ENCODE measurements at regions not wholly inside any gene's neighbourhood (a gene's known extent, or its start where the extent isn't known, plus 50 kb on each side); places are given as distances from the start of the nearest gene placed in this dataset.
A peak's percentile ranks its signal among the peaks of the same experiment; 100 is the strongest.

DNA sequence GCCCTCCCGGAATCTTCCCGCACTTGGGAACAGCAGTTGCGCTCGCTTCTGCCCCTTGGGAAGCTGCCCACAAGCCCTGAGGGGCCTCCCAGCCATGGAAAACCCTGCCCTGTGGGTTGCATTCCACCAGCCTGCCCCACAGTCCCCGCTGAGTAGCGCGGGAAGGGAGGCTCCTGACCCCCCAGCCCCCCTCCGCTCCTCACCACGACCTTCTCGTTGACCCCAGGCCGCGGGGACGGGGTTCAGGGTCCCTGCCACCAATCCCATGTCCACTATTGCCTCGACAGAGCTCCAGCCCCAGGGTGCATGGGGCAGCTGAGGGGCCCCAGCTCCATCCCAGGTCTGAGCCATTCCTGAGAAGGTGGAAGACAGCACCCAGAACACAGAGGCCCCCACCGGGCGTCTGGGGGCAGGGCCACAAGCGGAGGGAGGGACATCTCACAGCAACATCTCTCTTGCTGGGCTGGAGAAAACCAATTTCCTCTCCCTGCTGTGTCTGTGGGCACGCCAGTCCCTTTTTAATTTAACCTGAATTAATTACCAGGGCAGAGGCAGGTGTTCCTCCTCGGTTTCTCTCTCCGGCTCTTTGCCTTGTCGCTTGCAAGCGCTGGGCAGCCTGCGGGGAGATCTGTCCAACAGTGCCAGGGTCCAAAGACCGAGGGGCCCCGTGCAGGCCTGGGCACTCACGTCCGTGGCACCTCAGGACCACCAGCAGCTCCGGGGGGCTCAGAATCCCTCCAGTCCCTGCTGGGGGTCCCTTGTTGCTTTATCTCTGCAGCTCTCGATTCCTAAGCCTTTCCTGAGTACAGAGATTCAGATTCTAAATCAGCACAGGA, 57.9 kb downstream of the FOXL3 start:
- FAIRE-seq (no peak), ATAC-seq (no peak), DNase-seq (peak in 2 of 6 donors; percentile 37 to 39)
- 93 to 96% methylated on average over 29 of the region's 29 CpGs for WGBS, 2 donors
- TF ChIP-seq, protein P1, sequence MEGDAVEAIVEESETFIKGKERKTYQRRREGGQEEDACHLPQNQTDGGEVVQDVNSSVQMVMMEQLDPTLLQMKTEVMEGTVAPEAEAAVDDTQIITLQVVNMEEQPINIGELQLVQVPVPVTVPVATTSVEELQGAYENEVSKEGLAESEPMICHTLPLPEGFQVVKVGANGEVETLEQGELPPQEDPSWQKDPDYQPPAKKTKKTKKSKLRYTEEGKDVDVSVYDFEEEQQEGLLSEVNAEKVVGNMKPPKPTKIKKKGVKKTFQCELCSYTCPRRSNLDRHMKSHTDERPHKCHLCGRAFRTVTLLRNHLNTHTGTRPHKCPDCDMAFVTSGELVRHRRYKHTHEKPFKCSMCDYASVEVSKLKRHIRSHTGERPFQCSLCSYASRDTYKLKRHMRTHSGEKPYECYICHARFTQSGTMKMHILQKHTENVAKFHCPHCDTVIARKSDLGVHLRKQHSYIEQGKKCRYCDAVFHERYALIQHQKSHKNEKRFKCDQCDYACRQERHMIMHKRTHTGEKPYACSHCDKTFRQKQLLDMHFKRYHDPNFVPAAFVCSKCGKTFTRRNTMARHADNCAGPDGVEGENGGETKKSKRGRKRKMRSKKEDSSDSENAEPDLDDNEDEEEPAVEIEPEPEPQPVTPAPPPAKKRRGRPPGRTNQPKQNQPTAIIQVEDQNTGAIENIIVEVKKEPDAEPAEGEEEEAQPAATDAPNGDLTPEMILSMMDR (IDR thresholded peaks at IDR 0.05): no peak
- Histone ChIP-seq H3K4me3 (no peak overlapping the region), H3K9me3 (no peaks in the 10 kb centered on the region), H3K4me1 (peaks cover 4 to 22% (median 8%) of the 10 kb centered on the region in 3 donors), H3K27ac (no peak overlapping the region), H3K27me3 (no peaks in the 10 kb centered on the region), H3K36me3 (no peaks in the 10 kb centered on the region)
- intact Hi-C loops (cut with DNase I): no loop called here

DNA sequence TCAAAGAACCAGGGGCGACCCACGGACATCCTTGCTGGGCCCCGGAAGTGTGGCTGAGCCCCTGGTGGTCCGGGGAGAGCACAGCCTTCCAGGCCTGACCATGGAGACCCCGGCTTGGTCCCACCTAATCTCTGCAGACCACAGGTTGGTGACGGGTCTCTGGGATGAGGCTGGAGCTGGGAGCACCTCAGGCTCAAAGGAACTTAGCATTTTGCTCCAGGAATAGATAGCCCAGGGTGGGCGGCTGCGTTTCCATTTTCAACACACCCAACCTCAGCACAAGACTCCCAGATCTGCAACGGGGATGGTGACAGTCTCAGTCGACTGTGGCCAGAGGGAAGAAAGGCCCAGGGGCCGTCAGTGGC, 58.5 kb downstream of the FOXL3 start:
- peaks cover 0 to 16% (median 2%) of the 10 kb centered on the region in 3 donors for H3K4me1 ChIP-seq
- ATAC-seq (no peak), DNase-seq (peak in 2 of 6 donors; percentile 7 to 46), FAIRE-seq (no peak)
- WGBS, 2 donors: 88 to 89% methylated on average over 11 of the region's 11 CpGs
- TF ChIP-seq, protein P1 (IDR thresholded peaks at IDR 0.05): no peak
- intact Hi-C loops (cut with DNase I): no loop called here
- no peak overlapping the region for H3K4me3 ChIP-seq
- H3K36me3 ChIP-seq: no peaks in the 10 kb centered on the region
- H3K27ac ChIP-seq: no peak overlapping the region
- H3K27me3 ChIP-seq: no peaks in the 10 kb centered on the region
- H3K9me3 ChIP-seq: no peaks in the 10 kb centered on the region

DNA sequence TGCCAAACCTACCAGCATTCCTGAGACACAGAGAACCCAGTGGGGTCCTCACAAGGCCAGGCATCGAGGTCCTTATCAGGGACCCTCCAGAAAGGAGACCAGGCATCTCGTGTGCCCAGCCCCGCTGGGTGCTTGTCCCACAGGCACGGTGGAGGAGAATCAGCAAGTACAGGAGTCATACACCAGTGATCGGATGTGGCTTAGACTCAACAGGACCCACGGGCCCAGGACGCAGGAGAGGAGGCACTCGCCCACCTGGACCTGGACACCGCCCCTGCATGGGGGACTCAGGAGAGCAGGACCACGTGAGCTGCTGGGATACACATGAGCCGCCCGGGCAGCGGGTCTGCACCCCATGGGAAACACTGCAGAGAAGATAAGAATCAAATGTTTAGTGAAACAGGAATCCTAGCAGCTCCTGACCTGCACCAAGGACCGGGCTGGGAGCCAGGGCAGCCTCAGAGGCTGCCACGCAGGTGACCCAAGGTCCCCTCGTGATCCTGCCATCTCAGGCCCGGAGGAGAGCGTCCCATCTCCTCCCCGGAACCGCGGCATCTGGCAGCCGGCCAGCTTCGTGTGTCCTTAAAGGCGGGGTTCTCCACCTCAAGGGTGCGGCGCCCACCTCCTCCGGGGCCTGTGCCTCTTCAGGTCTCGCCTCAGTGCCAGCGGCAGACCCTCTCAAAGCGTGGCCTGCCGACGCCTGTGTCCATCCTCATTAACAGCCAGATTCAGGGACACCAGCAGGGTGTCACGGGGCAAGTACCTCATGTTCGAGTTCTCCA, 59.2 kb downstream of the FOXL3 start:
- WGBS, 2 donors: 74% methylated on average over 34 of the region's 34 CpGs
- H3K36me3 ChIP-seq: no peaks in the 10 kb centered on the region
- no peaks in the 10 kb centered on the region for H3K9me3 ChIP-seq
- H3K27me3 ChIP-seq: no peaks in the 10 kb centered on the region
- no peak overlapping the region for H3K4me3 ChIP-seq
- FAIRE-seq (no peak), ATAC-seq (peak in 2 of 4 donors; percentile 17 to 28), DNase-seq (peak in 3 of 6 donors; percentile 61 to 82 (median 68))
- intact Hi-C loops (cut with DNase I): no loop called here
- H3K27ac ChIP-seq: no peak overlapping the region
- TF ChIP-seq, protein P1 (IDR thresholded peaks at IDR 0.05): no peak
- peaks cover 0 to 9% (median 0%) of the 10 kb centered on the region in 3 donors for H3K4me1 ChIP-seq

DNA sequence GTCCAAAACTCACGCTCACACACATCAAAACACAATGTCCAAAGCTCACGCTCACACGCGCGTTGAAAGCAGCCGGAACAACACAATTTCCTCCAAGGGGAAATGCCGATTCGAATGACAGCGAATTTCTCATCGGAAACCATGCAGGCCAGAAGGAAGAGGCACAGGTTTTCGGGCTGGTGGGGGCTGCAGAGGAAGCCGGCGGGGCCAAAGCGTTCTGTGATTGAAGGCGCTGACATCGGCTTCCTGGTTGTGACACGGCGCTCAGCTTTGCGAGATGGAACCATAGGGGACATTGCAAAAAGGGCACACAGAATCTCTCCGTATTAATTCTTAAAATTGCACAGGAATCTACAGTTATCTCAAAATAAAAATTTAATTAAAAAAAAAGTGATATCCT, 61.3 kb downstream of the FOXL3 start:
- Histone ChIP-seq H3K27me3 (no peaks in the 10 kb centered on the region), H3K36me3 (no peaks in the 10 kb centered on the region), H3K4me1 (no peaks in the 10 kb centered on the region), H3K9me3 (no peaks in the 10 kb centered on the region), H3K4me3 (no peak overlapping the region), H3K27ac (no peak overlapping the region)
- FAIRE-seq (no peak), DNase-seq (peak in 2 of 6 donors; percentile 14 to 15), ATAC-seq (no peak)
- WGBS, 2 donors: 85 to 89% methylated on average over 20 of the region's 20 CpGs
- intact Hi-C loops (cut with DNase I): no loop called here
- TF ChIP-seq, protein P1 (IDR thresholded peaks at IDR 0.05): no peak
